Panc1 (cell line): ENCODE measurements at regions not wholly inside any gene's neighbourhood (a gene's known extent, or its start where the extent isn't known, plus 50 kb on each side); places are given as distances from the start of the nearest gene placed in this dataset.
A peak's percentile ranks its signal among the peaks of the same experiment; 100 is the strongest.

Experiments
- ATAC-seq: fragments of 200-7000 bp; cut with Tn5 transposase; 2 replicates; pipeline ENCODE4 v1.9.1; 2020; ENCODE audit warnings: mild to moderate bottlenecking, moderate library complexity
- BruUV-seq: library from RNA; stranded (reverse); fragments of 400-500 nt; replicated peaks from 2 replicates; lab custom pipeline; 2021; lab: Mats Ljungman, UMichigan
- CTCF ChIA-PET: fragments of 300-600 bp; sonication (Branson Sonifier 250); formaldehyde crosslinking; loops from one replicate; lab custom pipeline; 2022; ENCODE audit warnings: antibody characterized with exemption; lab: Charles Lee
- POLR2A ChIA-PET: fragments of 300-600 bp; sonication (Branson Sonifier 250); formaldehyde crosslinking; loops from one replicate; lab custom pipeline; 2022; ENCODE audit warnings: antibody characterized with exemption; lab: Charles Lee
- DNase-seq: peaks from one replicate; pipeline ENCODE4 v3.0.0-alpha.2; 2010; ENCODE audit warnings: low read depth, low spot score
- H3K27ac ChIP-seq: 2 replicates; pipeline ENCODE4 v1.5.1; 2011; ENCODE audit warnings: mild to moderate bottlenecking, low read length, inconsistent platforms
- H3K27me3 ChIP-seq: fragments of 200-500 bp; sonication (Bioruptor generic); 2 replicates; pipeline ENCODE4 v1.6.0; 2014; ENCODE audit warnings: low read length, inconsistent platforms; ENCODE audit not compliant: control insufficient read depth, insufficient read depth
- H3K36me3 ChIP-seq: fragments of 200-500 bp; sonication (Bioruptor generic); 2 replicates; pipeline ENCODE4 v1.5.1; 2014; ENCODE audit warnings: inconsistent platforms, mild to moderate bottlenecking, low read length, moderate library complexity; ENCODE audit not compliant: control insufficient read depth, insufficient read depth
- H3K4me1 ChIP-seq: 2 replicates; pipeline ENCODE4 v1.5.1; 2011; ENCODE audit warnings: inconsistent platforms, mild to moderate bottlenecking, low read length, moderate library complexity; ENCODE audit not compliant: control insufficient read depth, insufficient read depth
- H3K4me3 ChIP-seq, 2 experiments: 2 replicates each; pipeline ENCODE4 v1.5.1; 2011 to 2012; ENCODE audit warnings: low read depth in 2 of 2, low read length in 2 of 2, mild to moderate bottlenecking in 2 of 2, inconsistent platforms in 1 of 2, moderate library complexity in 1 of 2
- H3K9me3 ChIP-seq: fragments of 200-500 bp; sonication (Bioruptor generic); 2 replicates; pipeline ENCODE4 v1.5.1; 2014; ENCODE audit warnings: low read depth, mild to moderate bottlenecking, inconsistent platforms, low read length, moderate library complexity; ENCODE audit not compliant: control insufficient read depth, insufficient read depth
- CTCF ChIP-seq: fragments of 450-650 bp; IDR thresholded peaks from 2 replicates; pipeline ENCODE4 v1.5.1; 2017; ENCODE audit warnings: mild to moderate bottlenecking
- POLR2AphosphoS5 ChIP-seq: IDR thresholded peaks from 2 replicates; pipeline ENCODE4 v1.6.1; 2012; ENCODE audit warnings: mild to moderate bottlenecking, low read depth, low read length, moderate library complexity
- REST ChIP-seq, 2 experiments: IDR thresholded peaks; 2 replicates each; pipeline ENCODE4 v1.6.1; 2011 to 2012; ENCODE audit warnings: low read depth in 2 of 2, control low read depth in 1 of 2, low read length in 1 of 2, mild to moderate bottlenecking in 1 of 2, moderate library complexity in 1 of 2; ENCODE audit not compliant: insufficient read depth in 1 of 2
- SIN3A ChIP-seq: IDR thresholded peaks from 2 replicates; pipeline ENCODE4 v1.6.1; 2012; ENCODE audit warnings: low read depth, mild to moderate bottlenecking, low read length, moderate library complexity, borderline replicate concordance; ENCODE audit not compliant: insufficient read depth
- TCF7L2 ChIP-seq: IDR thresholded peaks from 2 replicates; pipeline ENCODE4 v1.6.1; 2011; ENCODE audit warnings: mild to moderate bottlenecking, low read depth, low read length, inconsistent platforms
- in situ Hi-C: cut with HindIII; loops from 2 replicates; pipeline ENCODE4 v1.10.0; 2016; ENCODE audit warnings: low sequenced_read_pairs, low pct_unique_long_range_greater_than_20kb
- intact Hi-C: fragments of 100-400 bp; cut with micrococcal nuclease; formaldehyde crosslinking; loops from one replicate; pipeline ENCODE4 v1.10.0; 2022; ENCODE audit not compliant: unreplicated experiment

- Histone ChIP-seq H3K27ac (peak overlapping the region; percentile 72), H3K27me3 (no peaks in the 10 kb centered on the region), H3K4me1 (peaks cover 6% of the 10 kb centered on the region; the same call in 1 of the 2 replicates), H3K9me3 (no peaks in the 10 kb centered on the region), H3K4me3 (peak overlapping the region; percentile 58 to 64), H3K36me3 (no peaks in the 10 kb centered on the region)
- ChIA-PET POLR2A (no interaction called here), CTCF (interaction anchor here (0.7 kb wide), 1 partner anchor 774 kb away, joined by 3 read pairs; no protein-coding TSS in a partner anchor)
- no peak for DNase-seq
- no peak for ATAC-seq
- no TSS peak for BruUV-seq
- intact Hi-C loops (no loop called here), in situ Hi-C loops (no loop called here)
- no peak for TF ChIP-seq CTCF
- no peak for TF ChIP-seq SIN3A
- TF ChIP-seq REST (IDR thresholded peaks at IDR 0.05; ENCODE audit: insufficient read depth in 1 of 2, low read depth in 2 of 2, low read length in 1 of 2): no peak
- no peak for TF ChIP-seq POLR2AphosphoS5
- no peak for TF ChIP-seq TCF7L2
These were observed 77.5 kb downstream of the MAGED4 start for GRCh38 chrX:52262195-52262546.

DNA sequence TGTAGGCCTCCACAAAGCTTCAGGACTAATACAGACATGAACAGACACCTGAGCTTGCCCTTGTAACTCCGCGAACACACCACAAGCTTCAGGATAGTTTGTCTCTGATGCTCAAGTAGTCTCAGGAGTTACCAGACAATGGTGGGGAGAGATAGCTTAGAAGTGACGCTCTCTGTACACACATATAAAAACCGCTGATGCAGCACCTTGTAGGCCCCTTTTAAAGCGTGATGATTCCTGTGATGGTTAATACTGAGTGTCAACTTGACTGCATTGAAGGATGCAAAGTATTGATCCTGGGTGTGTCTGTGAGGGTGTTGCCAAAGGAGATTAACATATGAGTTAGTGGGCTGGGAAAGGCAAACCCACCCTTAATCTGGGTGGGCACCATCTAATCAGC, 78.7 kb downstream of the MAGED4 start:
- ATAC-seq: no peak

More for the DNA sequence above, 78.7 kb downstream of the MAGED4 start:
- Histone ChIP-seq H3K27ac (no peak overlapping the region), H3K36me3 (no peaks in the 10 kb centered on the region), H3K9me3 (no peaks in the 10 kb centered on the region), H3K27me3 (no peaks in the 10 kb centered on the region), H3K4me1 (peaks cover 6% of the 10 kb centered on the region; the same call in 1 of the 2 replicates), H3K4me3 (no peak overlapping the region)
- CTCF ChIA-PET: no interaction called here
- intact Hi-C loops (no loop called here), in situ Hi-C loops (no loop called here)
- no TSS peak for BruUV-seq
- TF ChIP-seq SIN3A (no peak), REST (IDR thresholded peaks at IDR 0.05; ENCODE audit: insufficient read depth in 1 of 2, low read depth in 2 of 2, low read length in 1 of 2) (no peak), POLR2AphosphoS5 (no peak), CTCF (no peak), TCF7L2 (no peak)
- DNase-seq: no peak
- POLR2A ChIA-PET: no interaction called here
